ENCODE measurements at regions not wholly inside any gene's neighbourhood (a gene's known extent, or its start where the extent isn't known, plus 50 kb on each side); places are given as distances from the start of the nearest gene placed in this dataset.
"Not testable (repeated sequence)": the region's sequence is repeated elsewhere in the genome, so short reads cannot be mapped to it uniquely, and the experiment has no call there.

DNA sequence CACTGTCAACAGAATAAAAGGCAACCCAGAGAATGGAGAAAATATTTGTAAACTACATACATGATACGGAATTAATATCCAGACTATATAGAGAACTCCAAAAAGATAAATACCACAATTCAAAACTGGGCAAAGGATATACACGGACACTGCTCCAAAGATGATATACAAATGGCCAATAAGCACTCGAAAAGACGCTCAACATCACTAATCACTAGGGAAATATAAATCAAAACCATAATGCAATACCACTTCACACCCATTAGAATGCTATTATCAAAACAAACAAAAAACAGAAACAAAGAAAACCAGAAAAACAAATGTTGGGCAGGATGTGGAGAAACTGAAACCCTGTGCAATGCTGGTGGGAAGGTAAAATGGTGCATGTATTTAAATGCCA lies 1764.6 kb upstream of the DEFB115 start:
- TF ChIP-seq, protein P1, sequence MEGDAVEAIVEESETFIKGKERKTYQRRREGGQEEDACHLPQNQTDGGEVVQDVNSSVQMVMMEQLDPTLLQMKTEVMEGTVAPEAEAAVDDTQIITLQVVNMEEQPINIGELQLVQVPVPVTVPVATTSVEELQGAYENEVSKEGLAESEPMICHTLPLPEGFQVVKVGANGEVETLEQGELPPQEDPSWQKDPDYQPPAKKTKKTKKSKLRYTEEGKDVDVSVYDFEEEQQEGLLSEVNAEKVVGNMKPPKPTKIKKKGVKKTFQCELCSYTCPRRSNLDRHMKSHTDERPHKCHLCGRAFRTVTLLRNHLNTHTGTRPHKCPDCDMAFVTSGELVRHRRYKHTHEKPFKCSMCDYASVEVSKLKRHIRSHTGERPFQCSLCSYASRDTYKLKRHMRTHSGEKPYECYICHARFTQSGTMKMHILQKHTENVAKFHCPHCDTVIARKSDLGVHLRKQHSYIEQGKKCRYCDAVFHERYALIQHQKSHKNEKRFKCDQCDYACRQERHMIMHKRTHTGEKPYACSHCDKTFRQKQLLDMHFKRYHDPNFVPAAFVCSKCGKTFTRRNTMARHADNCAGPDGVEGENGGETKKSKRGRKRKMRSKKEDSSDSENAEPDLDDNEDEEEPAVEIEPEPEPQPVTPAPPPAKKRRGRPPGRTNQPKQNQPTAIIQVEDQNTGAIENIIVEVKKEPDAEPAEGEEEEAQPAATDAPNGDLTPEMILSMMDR (conservative IDR thresholded peaks at IDR 0.05; ENCODE audit: low read depth, low read length) = not testable (repeated sequence)
- not testable (repeated sequence) for TF ChIP-seq EZH2phosphoT487 (IDR thresholded peaks at IDR 0.05; ENCODE audit: borderline replicate concordance, low read length); EZH2 (IDR thresholded peaks at IDR 0.05; ENCODE audit: low read length, unreplicated experiment)
